IPS DF 6.9 (cell line): ENCODE measurements at regions not wholly inside any gene's neighbourhood (a gene's known extent, or its start where the extent isn't known, plus 50 kb on each side); places are given as distances from the start of the nearest gene placed in this dataset.

Experiments used
- DNase-seq: peaks from one replicate; pipeline ENCODE4 v3.0.0-alpha.2; 2013; ENCODE audit warnings: low read depth, low spot score
- H3K27ac ChIP-seq: one replicate; pipeline ENCODE4 v1.5.1; 2013; ENCODE audit warnings: low read length, control low read depth
- H3K27me3 ChIP-seq: 2 replicates; pipeline ENCODE4 v1.6.1; 2013; ENCODE audit warnings: mild to moderate bottlenecking, low read length; ENCODE audit not compliant: control insufficient read depth, insufficient read depth
- H3K36me3 ChIP-seq: 2 replicates; pipeline ENCODE4 v1.6.1; 2013; ENCODE audit warnings: low read length; ENCODE audit not compliant: control insufficient read depth, insufficient read depth
- H3K4me1 ChIP-seq: 2 replicates; pipeline ENCODE4 v1.6.1; 2013; ENCODE audit warnings: low read length; ENCODE audit not compliant: control insufficient read depth, insufficient read depth
- H3K4me3 ChIP-seq: 2 replicates; pipeline ENCODE4 v1.5.1; 2013; ENCODE audit warnings: mild to moderate bottlenecking, low read length
- H3K9me3 ChIP-seq: 2 replicates; pipeline ENCODE4 v1.6.1; 2013; ENCODE audit warnings: low read length, inconsistent platforms; ENCODE audit not compliant: control insufficient read depth, insufficient read depth
- WGBS: extraction: QIAGEN DNeasy Blood & Tissue Kit; methylation state at CpG from one replicate; pipeline ENCODE4 v1.1.7; 2013; ENCODE audit warnings: mixed read lengths, missing lambda C conversion rate; ENCODE audit not compliant: insufficient read length, insufficient coverage; 5-methylcytosine and 5-hydroxymethylcytosine counted together

GRCh38 chr6:153800580-153801188, 238.4 kb upstream of the OPRM1 start:
- Histone ChIP-seq H3K4me1 (no peaks in the 10 kb centered on the region), H3K27ac (no peak overlapping the region), H3K4me3 (no peak overlapping the region), H3K27me3 (no peaks in the 10 kb centered on the region), H3K36me3 (no peaks in the 10 kb centered on the region), H3K9me3 (no peaks in the 10 kb centered on the region)
- no CpG with 5 or more reads among the region's 4 CpGs for WGBS
- no peak for DNase-seq

- Histone ChIP-seq H3K4me3 (no peak overlapping the region), H3K27me3 (no peaks in the 10 kb centered on the region), H3K9me3 (no peaks in the 10 kb centered on the region), H3K27ac (no peak overlapping the region), H3K4me1 (no peaks in the 10 kb centered on the region), H3K36me3 (no peaks in the 10 kb centered on the region)
- no CpG with 5 or more reads among the region's 1 CpG for WGBS
- peak; percentile 29 for DNase-seq
Observed at GRCh38 chr6:153790876-153791473, 248.1 kb upstream of the OPRM1 start.

GRCh38 chr6:153790048-153790447, 249.0 kb upstream of the OPRM1 start:
- no CpG with 5 or more reads among the region's 7 CpGs for WGBS

GRCh38 chr6:153787341-153787606, 251.8 kb upstream of the OPRM1 start:
- Histone ChIP-seq H3K9me3 (no peaks in the 10 kb centered on the region), H3K27me3 (no peaks in the 10 kb centered on the region), H3K4me3 (no peak overlapping the region), H3K27ac (no peak overlapping the region), H3K4me1 (no peaks in the 10 kb centered on the region), H3K36me3 (no peaks in the 10 kb centered on the region)
- DNase-seq, result no peak
- WGBS, result no CpG with 5 or more reads among the region's 1 CpG

More at GRCh38 chr6:153790048-153790447, 249.0 kb upstream of the OPRM1 start:
- Histone ChIP-seq H3K36me3 (no peaks in the 10 kb centered on the region), H3K9me3 (no peaks in the 10 kb centered on the region), H3K4me3 (no peak overlapping the region), H3K27ac (no peak overlapping the region), H3K4me1 (no peaks in the 10 kb centered on the region), H3K27me3 (no peaks in the 10 kb centered on the region)
- no peak for DNase-seq

GRCh38 chr6:153781306-153781705, 257.7 kb upstream of the OPRM1 start:
- no peaks in the 10 kb centered on the region for H3K9me3 ChIP-seq
- no peaks in the 10 kb centered on the region for H3K4me1 ChIP-seq
- no peak for DNase-seq
- WGBS, result no CpG with 5 or more reads among the region's 1 CpG
- H3K36me3 ChIP-seq, result no peaks in the 10 kb centered on the region
- no peak overlapping the region for H3K27ac ChIP-seq
- no peaks in the 10 kb centered on the region for H3K27me3 ChIP-seq
- H3K4me3 ChIP-seq, result no peak overlapping the region

GRCh38 chr6:153780011-153780410, 259.0 kb upstream of the OPRM1 start:
- H3K36me3 ChIP-seq, result no peaks in the 10 kb centered on the region
- no peak overlapping the region for H3K27ac ChIP-seq
- no peaks in the 10 kb centered on the region for H3K4me1 ChIP-seq
- no peak overlapping the region for H3K4me3 ChIP-seq
- H3K9me3 ChIP-seq, result no peaks in the 10 kb centered on the region
- no peaks in the 10 kb centered on the region for H3K27me3 ChIP-seq
- no CpG with 5 or more reads among the region's 1 CpG for WGBS
- DNase-seq, result no peak

- WGBS, result no CpG with 5 or more reads among the region's 2 CpGs
- no peak overlapping the region for H3K4me3 ChIP-seq
- no peaks in the 10 kb centered on the region for H3K27me3 ChIP-seq
- H3K9me3 ChIP-seq, result no peaks in the 10 kb centered on the region
- H3K27ac ChIP-seq, result no peak overlapping the region
- DNase-seq, result no peak
- no peaks in the 10 kb centered on the region for H3K36me3 ChIP-seq
- H3K4me1 ChIP-seq, result no peaks in the 10 kb centered on the region; the same call in 1 of the 2 replicates
Observed at GRCh38 chr6:153778216-153778615, 260.8 kb upstream of the OPRM1 start.

- H3K4me1 ChIP-seq, result no peaks in the 10 kb centered on the region; the same call in 1 of the 2 replicates
- H3K27ac ChIP-seq, result no peak overlapping the region
- H3K36me3 ChIP-seq, result no peaks in the 10 kb centered on the region
- no peak overlapping the region for H3K4me3 ChIP-seq
- no peak for DNase-seq
- H3K9me3 ChIP-seq, result no peaks in the 10 kb centered on the region
- no peaks in the 10 kb centered on the region for H3K27me3 ChIP-seq
Observed at GRCh38 chr6:153771577-153771976, 267.5 kb upstream of the OPRM1 start.

GRCh38 chr6:153767127-153767526, 271.9 kb upstream of the OPRM1 start:
- H3K27me3 ChIP-seq, result no peaks in the 10 kb centered on the region
- DNase-seq, result no peak
- WGBS, result no CpG with 5 or more reads among the region's 5 CpGs

GRCh38 chr6:153758516-153758915, 280.5 kb upstream of the OPRM1 start:
- Histone ChIP-seq H3K36me3 (no peaks in the 10 kb centered on the region), H3K9me3 (no peaks in the 10 kb centered on the region), H3K27ac (no peak overlapping the region), H3K27me3 (no peaks in the 10 kb centered on the region), H3K4me1 (no peaks in the 10 kb centered on the region), H3K4me3 (no peak overlapping the region)
- no peak for DNase-seq
- no CpG with 5 or more reads among the region's 2 CpGs for WGBS

More at GRCh38 chr6:153767127-153767526, 271.9 kb upstream of the OPRM1 start:
- H3K27ac ChIP-seq, result no peak overlapping the region
- H3K36me3 ChIP-seq, result no peaks in the 10 kb centered on the region
- H3K9me3 ChIP-seq, result no peaks in the 10 kb centered on the region
- no peak overlapping the region for H3K4me3 ChIP-seq
- H3K4me1 ChIP-seq, result no peaks in the 10 kb centered on the region

GRCh38 chr6:153735761-153736160, 303.3 kb upstream of the OPRM1 start:
- Histone ChIP-seq H3K9me3 (no peaks in the 10 kb centered on the region; the same call in 1 of the 2 replicates), H3K4me1 (no peaks in the 10 kb centered on the region), H3K36me3 (no peaks in the 10 kb centered on the region), H3K27ac (no peak overlapping the region), H3K4me3 (no peak overlapping the region), H3K27me3 (no peaks in the 10 kb centered on the region)
- WGBS, result no CpG with 5 or more reads among the region's 5 CpGs
- no peak for DNase-seq
